ENCODE measurements at regions not wholly inside any gene's neighbourhood (a gene's known extent, or its start where the extent isn't known, plus 50 kb on each side); places are given as distances from the start of the nearest gene placed in this dataset.
"Not testable (repeated sequence)": the region's sequence is repeated elsewhere in the genome, so short reads cannot be mapped to it uniquely, and the experiment has no call there.

DNA sequence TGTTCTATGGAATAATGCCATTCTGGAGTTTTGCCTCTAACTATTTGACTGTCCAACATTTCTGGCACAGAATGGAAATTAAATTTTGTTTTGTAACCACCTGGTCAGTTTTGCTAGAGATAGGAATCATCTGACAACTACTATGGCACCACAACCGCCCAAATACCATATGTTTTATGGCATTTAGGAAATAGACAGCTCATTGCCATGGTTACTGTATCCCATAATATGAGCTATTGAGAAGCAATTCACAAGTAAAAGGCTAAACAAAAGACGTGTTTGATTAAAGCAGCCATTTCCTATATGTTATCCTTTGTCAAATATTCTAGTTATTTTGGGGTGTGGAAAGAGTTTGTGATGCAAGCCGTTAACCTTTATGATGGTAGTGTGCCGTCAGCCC lies 1105.3 kb upstream of the LCORL start:
- DNase-seq = no peak

- no peak for DNase-seq
Observed at GRCh38 chr4:19123681-19124080, 1102.1 kb upstream of the LCORL start.

DNA sequence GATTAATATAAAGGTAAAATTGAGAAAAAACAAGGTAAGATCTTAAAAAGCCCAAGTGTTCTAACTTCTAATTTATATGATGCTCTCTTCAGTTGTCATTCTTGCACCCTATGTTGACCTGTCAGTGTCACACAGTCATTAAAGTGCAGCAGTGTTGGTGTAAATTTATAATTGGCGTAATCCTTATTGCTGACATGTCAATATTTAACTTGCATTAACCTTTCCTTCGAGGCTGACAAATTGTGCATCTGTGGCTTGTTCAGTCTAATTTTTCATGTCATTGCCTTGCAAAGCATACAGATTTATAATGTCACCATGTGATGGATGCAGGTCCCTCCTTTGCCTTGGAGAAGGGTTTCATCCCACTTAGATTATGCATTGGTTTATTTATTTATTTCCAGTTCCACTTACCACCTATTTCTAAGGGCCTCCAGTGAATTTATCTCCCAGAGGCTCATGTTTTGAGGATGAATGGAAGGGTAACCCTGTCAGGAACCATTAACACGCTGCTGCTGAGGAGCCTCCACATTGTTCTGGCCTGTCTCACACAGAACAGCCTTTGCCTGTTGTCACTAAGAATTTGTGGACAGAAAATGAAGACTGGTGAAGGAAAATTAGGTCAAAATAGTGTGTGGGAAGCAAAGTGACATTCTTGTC lies 1098.5 kb upstream of the LCORL start:
- no peak for DNase-seq

DNA sequence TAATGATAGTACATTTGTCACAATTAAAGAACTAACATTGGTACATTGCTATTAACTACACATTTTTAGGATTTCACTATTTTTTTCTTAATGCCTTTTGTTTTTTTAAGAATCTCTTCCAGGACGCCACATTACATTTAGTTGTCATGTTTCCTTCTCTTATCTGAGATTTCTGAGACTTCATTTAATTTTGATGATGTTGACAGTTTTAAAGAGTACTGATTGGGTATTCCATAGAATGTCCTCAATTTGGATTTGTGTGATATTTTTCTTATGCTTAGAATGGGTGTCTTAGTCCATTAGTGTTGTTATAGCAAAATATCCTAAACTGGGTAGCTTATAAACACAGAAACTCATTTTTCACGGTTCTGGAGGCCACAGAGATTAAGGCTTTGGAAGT lies 1095.5 kb upstream of the LCORL start:
- no peak for DNase-seq

GRCh38 chr4:19104176-19104575 lies 1082.6 kb upstream of the LCORL start:
- no peak for DNase-seq

GRCh38 chr4:19095491-19096046 lies 1074.0 kb upstream of the LCORL start:
- DNase-seq = no peak

- no peak for DNase-seq
Observed at GRCh38 chr4:19093951-19094350, 1072.4 kb upstream of the LCORL start.

DNA sequence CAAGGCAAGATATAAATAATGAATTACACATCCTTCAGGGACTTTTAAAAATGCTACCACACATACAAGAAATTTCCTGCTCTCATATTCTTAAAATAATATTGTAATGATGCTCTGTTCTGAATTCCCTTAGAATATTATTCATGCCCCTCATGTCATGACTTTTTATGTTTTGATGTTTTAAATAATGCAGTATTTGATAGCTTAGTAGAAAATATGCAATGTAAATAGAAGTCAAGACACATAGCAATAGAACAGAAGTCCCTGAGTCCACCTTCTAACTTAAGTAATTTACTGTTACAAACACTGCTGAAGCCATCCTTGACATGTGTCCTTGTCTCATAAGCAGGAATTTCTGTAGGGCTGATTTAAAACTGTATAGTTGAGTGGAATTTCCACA lies 1071.2 kb upstream of the LCORL start:
- no peak for DNase-seq

GRCh38 chr4:19074036-19074435 lies 1052.5 kb upstream of the LCORL start:
- DNase-seq = no peak

- DNase-seq = no peak
Observed at GRCh38 chr4:19063662-19064061, 1042.1 kb upstream of the LCORL start.

DNA sequence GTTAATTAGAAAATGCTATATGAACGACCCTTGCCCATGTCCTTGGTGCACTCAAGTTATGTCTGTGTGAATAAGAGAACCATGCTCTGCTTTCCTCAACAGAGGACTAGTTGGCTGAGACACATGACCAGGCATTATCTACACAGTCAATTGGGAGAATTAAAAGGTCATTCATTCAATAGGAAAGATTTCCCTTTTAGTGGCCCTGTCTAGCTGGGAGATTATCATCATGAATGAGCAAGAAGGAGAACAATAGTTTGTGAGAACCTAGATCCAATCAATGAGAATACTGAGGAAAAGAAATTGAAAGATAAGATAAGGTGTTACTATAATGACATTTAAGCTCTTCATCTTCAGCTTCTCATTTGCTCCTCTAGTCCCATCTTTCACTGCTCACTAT lies 1033.4 kb upstream of the LCORL start:
- no peak for DNase-seq

DNA sequence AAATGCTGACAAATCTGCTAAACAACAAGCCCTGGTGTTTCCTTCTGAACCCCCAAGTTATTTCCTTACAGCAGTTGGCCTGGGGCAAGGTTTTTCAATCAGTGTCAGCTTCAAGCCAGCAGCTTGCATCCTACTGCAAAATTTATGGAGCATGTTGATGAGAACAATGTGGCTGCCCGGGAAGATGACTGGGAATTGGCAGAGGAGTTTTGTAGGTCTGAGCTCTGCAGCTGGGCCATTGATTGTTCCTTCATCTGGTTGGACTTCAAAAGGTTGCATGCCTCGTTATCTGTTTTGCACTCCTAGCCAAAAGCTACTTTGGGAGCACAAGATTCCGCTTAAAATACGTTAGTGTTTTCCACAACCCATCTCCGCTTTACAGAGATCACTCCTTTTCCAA lies 1030.3 kb upstream of the LCORL start:
- peak; percentile 55 for DNase-seq

GRCh38 chr4:19047279-19047880 lies 1025.8 kb upstream of the LCORL start:
- no peak for DNase-seq

DNA sequence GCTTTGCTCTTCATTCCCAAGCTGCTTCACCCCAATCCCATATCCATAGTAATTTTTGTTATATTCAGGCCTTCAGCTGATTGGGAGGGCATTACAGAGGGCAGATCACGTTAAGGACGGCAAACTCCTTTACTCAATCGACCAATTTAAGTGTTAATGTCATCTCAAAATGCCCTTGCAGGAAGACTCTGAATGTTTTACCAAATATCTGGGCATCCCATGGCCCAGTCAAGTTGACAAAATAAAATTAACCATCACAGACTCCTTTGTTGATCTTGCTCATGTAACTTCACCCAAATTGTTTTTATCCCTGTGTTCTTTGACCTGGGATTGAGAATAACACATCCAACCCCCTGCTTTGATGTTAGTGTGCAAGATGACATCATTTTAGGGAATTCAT lies 1018.3 kb upstream of the LCORL start:
- no peak for DNase-seq

DNA sequence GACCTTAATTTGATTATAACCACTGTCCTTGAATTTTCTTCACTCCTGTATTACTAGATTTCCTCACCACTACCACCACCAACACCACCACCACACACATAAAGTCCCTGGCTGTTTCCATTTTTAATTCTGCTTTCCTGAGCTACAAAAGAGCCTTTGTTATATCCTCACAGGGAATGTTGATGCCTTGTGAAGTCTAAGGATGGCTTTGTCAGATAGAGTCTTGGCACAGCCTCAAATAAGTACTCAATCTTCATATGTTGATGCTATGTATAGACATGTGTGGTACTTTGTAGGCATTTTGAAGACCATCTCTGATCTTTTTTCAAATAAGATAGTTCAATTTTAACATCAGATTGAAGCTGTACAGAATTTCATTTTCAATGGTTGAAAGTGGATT lies 1016.7 kb upstream of the LCORL start:
- DNase-seq = no peak

GRCh38 chr4:19033816-19034733 lies 1012.5 kb upstream of the LCORL start:
- DNase-seq = no peak

DNA sequence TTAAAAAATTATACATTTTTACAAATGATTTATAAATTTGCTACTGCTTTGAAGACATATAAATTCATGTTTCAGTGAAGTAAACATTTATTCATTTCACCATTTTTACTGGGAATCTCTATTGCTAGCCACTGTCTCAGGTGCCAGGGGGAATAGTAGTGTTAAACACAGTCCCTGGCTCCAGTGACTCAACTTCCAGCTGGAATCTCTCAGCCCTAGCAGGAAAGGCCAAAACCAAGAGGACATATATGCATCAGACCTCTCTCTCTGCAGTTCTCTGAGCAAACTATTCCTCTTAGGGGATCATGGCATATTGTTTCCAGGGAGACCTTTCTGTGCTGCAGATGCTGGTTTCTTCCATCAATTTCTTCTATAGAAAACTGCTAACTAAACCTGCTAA lies 1009.0 kb upstream of the LCORL start:
- DNase-seq = no peak

GRCh38 chr4:19030048-19030447 lies 1008.5 kb upstream of the LCORL start:
- no peak for DNase-seq

DNA sequence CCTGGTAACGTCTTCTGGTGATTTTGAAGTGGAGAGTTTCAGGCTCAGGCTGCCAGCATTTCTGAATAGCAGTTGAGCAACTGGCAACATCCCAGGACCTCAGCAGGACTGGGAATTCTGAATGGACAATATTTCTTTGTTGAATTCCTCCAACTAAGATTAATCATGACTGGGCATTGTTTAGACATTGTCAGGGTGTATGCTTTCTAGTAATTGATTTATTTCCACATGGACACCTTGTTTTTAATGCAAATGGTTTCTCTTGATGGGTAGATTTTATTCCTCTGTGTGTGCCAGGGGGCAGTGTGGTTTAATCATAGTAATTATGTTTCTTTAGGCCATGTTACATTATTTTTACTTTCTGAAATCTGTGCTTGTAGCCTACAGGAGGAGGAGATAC lies 1004.7 kb upstream of the LCORL start:
- DNase-seq = peak; percentile 19

GRCh38 chr4:19025031-19025430 lies 1003.5 kb upstream of the LCORL start:
- DNase-seq = no peak

DNA sequence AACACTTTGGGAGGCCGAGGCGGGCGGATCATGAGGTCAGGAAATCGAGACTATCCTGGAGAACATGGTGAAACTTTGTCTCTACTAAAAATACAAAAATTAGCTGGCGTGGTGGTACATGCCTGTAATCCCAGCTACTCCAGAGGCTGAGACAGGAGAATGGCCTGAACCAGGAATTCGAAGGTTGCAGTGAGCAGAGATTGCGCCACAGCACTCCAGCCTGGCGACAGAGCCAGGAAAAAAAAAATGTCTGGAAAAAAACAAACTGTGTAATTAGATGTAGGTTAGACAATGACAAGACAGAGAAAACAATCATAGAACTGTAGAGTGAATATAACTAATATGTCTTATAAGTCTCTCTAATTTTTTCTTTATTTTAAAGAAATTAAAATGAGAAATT lies 1002.5 kb upstream of the LCORL start:
- no peak for DNase-seq

- DNase-seq = no peak
Observed at GRCh38 chr4:19021617-19022016, 1000.1 kb upstream of the LCORL start.

DNA sequence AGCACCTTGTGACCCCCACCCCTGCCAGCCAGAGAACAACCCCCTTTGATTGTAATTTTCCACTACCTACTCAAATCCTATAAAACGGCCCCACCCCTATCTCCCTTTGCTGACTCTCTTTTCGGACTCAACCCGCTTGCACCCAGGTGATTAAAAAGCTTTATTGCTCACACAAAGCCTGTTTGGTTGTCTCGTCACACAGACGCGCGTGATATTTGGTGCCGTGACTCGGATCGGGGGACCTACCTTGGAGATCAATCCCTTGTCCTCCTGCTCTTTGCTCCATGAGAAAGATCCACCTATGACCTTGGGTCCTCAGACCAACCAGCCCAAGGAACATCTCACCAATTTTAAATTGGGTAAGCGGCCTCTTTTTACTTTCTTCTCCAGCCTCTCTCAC lies 995.0 kb upstream of the LCORL start:
- not testable (repeated sequence) for DNase-seq

DNA sequence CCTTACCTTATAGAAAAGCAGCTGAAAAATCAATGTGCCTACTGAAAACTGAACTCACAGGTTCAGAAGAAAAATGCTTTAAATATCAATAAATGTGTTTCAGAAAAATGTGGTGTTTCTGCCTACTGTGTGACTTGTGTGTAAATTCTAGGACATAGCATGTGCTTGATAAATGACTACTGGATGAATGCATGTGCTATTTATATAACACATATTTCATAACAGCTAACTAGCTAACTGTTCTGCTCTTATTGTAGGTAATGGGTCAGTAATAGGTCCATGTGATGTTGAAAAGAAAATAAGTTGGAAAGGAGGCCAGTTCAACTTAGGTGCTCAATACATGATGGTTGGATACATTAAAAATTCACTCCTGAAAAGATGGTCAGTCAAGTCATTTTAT lies 993.0 kb upstream of the LCORL start:
- DNase-seq = no peak

All from right hindlimb (tissue), 1 donor.